MCF 10A (cell line): ENCODE measurements at regions not wholly inside any gene's neighbourhood (a gene's known extent, or its start where the extent isn't known, plus 50 kb on each side); places are given as distances from the start of the nearest gene placed in this dataset.
"Not testable (repeated sequence)": the region's sequence is repeated elsewhere in the genome, so short reads cannot be mapped to it uniquely, and the experiment has no call there.

Experiments used
- BruUV-seq: library from RNA; stranded (reverse); fragments of 400-500 nt; replicated peaks from 2 replicates; lab custom pipeline; 2021; lab: Mats Ljungman, UMichigan
- CTCF ChIA-PET: fragments of 300-600 bp; sonication (Branson Sonifier 250); formaldehyde crosslinking; extraction: SDS; loops from one replicate; lab custom pipeline; 2021; ENCODE audit warnings: antibody characterized with exemption, inconsistent platforms; lab: Yijun Ruan, JAX
- POLR2A ChIA-PET: fragments of 300-600, 350-650 bp; sonication (Branson Sonifier 250); formaldehyde crosslinking; extraction: SDS; loops from one replicate; lab custom pipeline; 2020; ENCODE audit warnings: antibody characterized with exemption, inconsistent platforms; lab: Yijun Ruan, JAX
- DNase-seq: peaks from one replicate; pipeline ENCODE4 v3.0.0-alpha.2; 2018; ENCODE audit not compliant: unreplicated experiment
- H3K27ac Mint-ChIP-seq: one replicate; pipeline ENCODE4 v1.8.0; 2022; ENCODE audit warnings: mild to moderate bottlenecking, low read depth, mixed read lengths; ENCODE audit not compliant: unreplicated experiment
- H3K27me3 Mint-ChIP-seq: one replicate; pipeline ENCODE4 v1.8.0; 2022; ENCODE audit warnings: mixed read lengths; ENCODE audit not compliant: insufficient read depth, unreplicated experiment
- H3K36me3 Mint-ChIP-seq: one replicate; pipeline ENCODE4 v1.8.0; 2022; ENCODE audit warnings: mild to moderate bottlenecking, moderate library complexity, mixed read lengths; ENCODE audit not compliant: insufficient read depth, unreplicated experiment
- H3K4me1 Mint-ChIP-seq: one replicate; pipeline ENCODE4 v1.8.0; 2022; ENCODE audit warnings: mixed read lengths; ENCODE audit not compliant: insufficient read depth, unreplicated experiment
- H3K4me3 Mint-ChIP-seq: one replicate; pipeline ENCODE4 v1.8.0; 2022; ENCODE audit warnings: mild to moderate bottlenecking, moderate library complexity, mixed read lengths; ENCODE audit not compliant: unreplicated experiment
- H3K9me3 Mint-ChIP-seq: one replicate; pipeline ENCODE4 v1.8.0; 2022; ENCODE audit warnings: mixed read lengths; ENCODE audit not compliant: unreplicated experiment
- CTCF ChIP-seq: fragments of 200-600 bp; IDR thresholded peaks from one replicate; pipeline ENCODE4 v1.8.0; 2022; ENCODE audit warnings: antibody characterized with exemption, mild to moderate bottlenecking; ENCODE audit not compliant: unreplicated experiment
- intact Hi-C: fragments of 100-400 bp; cut with micrococcal nuclease; formaldehyde crosslinking; loops from 2 replicates; pipeline ENCODE4 v1.14.1; 2022

- intact Hi-C loops, result no loop called here
- POLR2A ChIA-PET, result no interaction called here
- no peak overlapping the region for H3K27ac Mint-ChIP-seq
- H3K27me3 Mint-ChIP-seq, result peaks cover 29% of the 10 kb centered on the region
- H3K36me3 Mint-ChIP-seq, result no peaks in the 10 kb centered on the region
- DNase-seq, result no peak
- H3K4me3 Mint-ChIP-seq, result no peak overlapping the region
- H3K4me1 Mint-ChIP-seq, result peaks cover 5% of the 10 kb centered on the region
- CTCF ChIA-PET, result interaction anchor here (0.7 to 0.9 kb wide), 2 partner anchors 163 to 456 kb away, joined by 4 read pairs; no protein-coding TSS in a partner anchor
- BruUV-seq, result no TSS peak
- TF ChIP-seq CTCF, result no peak
- no peaks in the 10 kb centered on the region for H3K9me3 Mint-ChIP-seq
These were observed 467.4 kb downstream of the TMEM121 start for GRCh38 chr14:105993814-105994213.

- H3K9me3 Mint-ChIP-seq, H3K27ac Mint-ChIP-seq, BruUV-seq, H3K4me3 Mint-ChIP-seq, DNase-seq, H3K4me1 Mint-ChIP-seq, intact Hi-C loops, H3K36me3 Mint-ChIP-seq: not testable (repeated sequence)
- POLR2A ChIA-PET, result interaction anchor here (0.7 kb wide), 1 partner anchor 433 kb away, joined by 3 read pairs; no protein-coding TSS in a partner anchor
- CTCF ChIA-PET, result interaction anchor here (0.9 kb wide), 1 partner anchor 457 kb away, joined by 4 read pairs; no protein-coding TSS in a partner anchor
- peaks cover 29% of the 10 kb centered on the region for H3K27me3 Mint-ChIP-seq
These were observed 468.8 kb downstream of the TMEM121 start for GRCh38 chr14:105995011-105995710.

- BruUV-seq, CTCF ChIA-PET, H3K4me1 Mint-ChIP-seq, intact Hi-C loops, H3K27ac Mint-ChIP-seq, H3K4me3 Mint-ChIP-seq, H3K36me3 Mint-ChIP-seq, DNase-seq, POLR2A ChIA-PET, H3K9me3 Mint-ChIP-seq: not testable (repeated sequence)
- H3K27me3 Mint-ChIP-seq, result peaks cover 32% of the 10 kb centered on the region
These were observed 472.2 kb downstream of the TMEM121 start for GRCh38 chr14:105998597-105998996.

- peak; percentile 18 for TF ChIP-seq CTCF
- Mint-ChIP-seq H3K36me3 (no peaks in the 10 kb centered on the region), H3K4me3 (no peak overlapping the region), H3K27ac (no peak overlapping the region), H3K9me3 (no peaks in the 10 kb centered on the region), H3K4me1 (no peaks in the 10 kb centered on the region), H3K27me3 (peaks cover 35% of the 10 kb centered on the region)
- no peak for DNase-seq
- CTCF ChIA-PET, result no interaction called here
- POLR2A ChIA-PET, result no interaction called here
- BruUV-seq, result no TSS peak
- intact Hi-C loops, result no loop called here
These were observed 473.1 kb downstream of the TMEM121 start for GRCh38 chr14:105999361-106000028.

- H3K27ac Mint-ChIP-seq, H3K36me3 Mint-ChIP-seq, H3K4me1 Mint-ChIP-seq, H3K4me3 Mint-ChIP-seq, BruUV-seq, DNase-seq, intact Hi-C loops, H3K9me3 Mint-ChIP-seq, POLR2A ChIA-PET: not testable (repeated sequence)
- peaks cover 35% of the 10 kb centered on the region for H3K27me3 Mint-ChIP-seq
- CTCF ChIA-PET, result interaction anchor here (0.6 to 0.7 kb wide), 3 partner anchors 32 to 463 kb away, joined by 3 to 4 read pairs (median 3); no protein-coding TSS in a partner anchor
These were observed 473.7 kb downstream of the TMEM121 start for GRCh38 chr14:106000029-106000511.

- POLR2A ChIA-PET, H3K4me3 Mint-ChIP-seq, BruUV-seq, H3K36me3 Mint-ChIP-seq, H3K9me3 Mint-ChIP-seq, intact Hi-C loops, H3K27ac Mint-ChIP-seq, H3K4me1 Mint-ChIP-seq, DNase-seq: not testable (repeated sequence)
- CTCF ChIA-PET, result interaction anchor here (0.8 to 1.7 kb wide), 2 partner anchors 21 to 325 kb away, joined by 4 read pairs; no protein-coding TSS in a partner anchor
- peaks cover 33% of the 10 kb centered on the region for H3K27me3 Mint-ChIP-seq
These were observed 474.9 kb downstream of the TMEM121 start for GRCh38 chr14:106001277-106001676.
